ENCODE measurements at regions not wholly inside any gene's neighbourhood (a gene's known extent, or its start where the extent isn't known, plus 50 kb on each side); places are given as distances from the start of the nearest gene placed in this dataset.

- TF ChIP-seq ZNF274 (IDR thresholded peaks at IDR 0.05; ENCODE audit: low read depth, low read length) (no peak), SUZ12 (IDR thresholded peaks at IDR 0.05; ENCODE audit: extremely low read depth, insufficient read depth, insufficient read length) (no peak)
These were observed 448.6 kb downstream of the BCL11A start for GRCh38 chr2:60104514-60105505.
